Trophoblast cell (in vitro differentiated cells and primary cell): ENCODE measurements at regions not wholly inside any gene's neighbourhood (a gene's known extent, or its start where the extent isn't known, plus 50 kb on each side); places are given as distances from the start of the nearest gene placed in this dataset.
A peak's percentile ranks its signal among the peaks of the same experiment; 100 is the strongest.

Source experiments
- DNase-seq, 2 donors: peaks; one replicate each; pipeline ENCODE4 v3.0.0-alpha.2; 2016
- H2AFZ ChIP-seq: 2 replicates; pipeline ENCODE4 v1.6.1; 2013; ENCODE audit warnings: low read length, moderate library complexity, mild to moderate bottlenecking; ENCODE audit not compliant: insufficient read depth, poor library complexity
- H2AK5ac ChIP-seq: 2 replicates; pipeline ENCODE4 v1.6.1; 2013; ENCODE audit warnings: mild to moderate bottlenecking, low read length
- H2BK120ac ChIP-seq: 2 replicates; pipeline ENCODE4 v1.6.1; 2013; ENCODE audit warnings: low read length, mild to moderate bottlenecking, moderate library complexity; ENCODE audit not compliant: insufficient read depth, poor library complexity
- H2BK12ac ChIP-seq: 2 replicates; pipeline ENCODE4 v1.6.1; 2013; ENCODE audit warnings: mild to moderate bottlenecking, low read length, moderate library complexity
- H2BK5ac ChIP-seq: 2 replicates; pipeline ENCODE4 v1.6.1; 2013; ENCODE audit warnings: low read length, low read depth, moderate library complexity, mild to moderate bottlenecking; ENCODE audit not compliant: poor library complexity
- H3K14ac ChIP-seq: 2 replicates; pipeline ENCODE4 v1.6.1; 2013; ENCODE audit warnings: mild to moderate bottlenecking, low read length
- H3K18ac ChIP-seq: 2 replicates; pipeline ENCODE4 v1.6.1; 2013; ENCODE audit warnings: mild to moderate bottlenecking, low read length
- H3K23ac ChIP-seq: 2 replicates; pipeline ENCODE4 v1.6.1; 2013; ENCODE audit warnings: low read length
- H3K27ac ChIP-seq: 2 replicates; pipeline ENCODE4 v1.5.1; 2013; ENCODE audit warnings: low read depth, mild to moderate bottlenecking, inconsistent platforms, low read length, moderate library complexity
- H3K27me3 ChIP-seq: 2 replicates; pipeline ENCODE4 v1.6.1; 2013; ENCODE audit warnings: inconsistent platforms, mild to moderate bottlenecking, low read length, moderate library complexity; ENCODE audit not compliant: insufficient read depth
- H3K36me3 ChIP-seq, 2 experiments: 1 replicate in 1 of 2; 2 replicates in 1 of 2; pipeline ENCODE4 v1.6.1; 2013; ENCODE audit warnings: low read length in 2 of 2, mild to moderate bottlenecking in 2 of 2, moderate library complexity in 1 of 2; ENCODE audit not compliant: insufficient read depth in 2 of 2, control insufficient read depth in 1 of 2
- H3K4ac ChIP-seq: 2 replicates; pipeline ENCODE4 v1.6.1; 2013; ENCODE audit warnings: low read depth, mild to moderate bottlenecking, low read length, moderate library complexity
- H3K4me1 ChIP-seq, 2 experiments: 1 replicate in 1 of 2; 2 replicates in 1 of 2; pipeline ENCODE4 v1.6.1; 2013; ENCODE audit warnings: low read length in 2 of 2, mild to moderate bottlenecking in 2 of 2, moderate library complexity in 1 of 2; ENCODE audit not compliant: insufficient read depth in 2 of 2, control insufficient read depth in 1 of 2
- H3K4me2 ChIP-seq: 2 replicates; pipeline ENCODE4 v1.6.1; 2013; ENCODE audit warnings: inconsistent platforms, mild to moderate bottlenecking, low read length, moderate library complexity
- H3K4me3 ChIP-seq: 2 replicates; pipeline ENCODE4 v1.5.1; 2013; ENCODE audit warnings: mild to moderate bottlenecking, low read depth, low read length, inconsistent platforms
- H3K79me1 ChIP-seq: one replicate; pipeline ENCODE4 v1.6.1; 2013; ENCODE audit warnings: low read length
- H3K79me2 ChIP-seq: 2 replicates; pipeline ENCODE4 v1.6.1; 2013; ENCODE audit warnings: low read length, mild to moderate bottlenecking; ENCODE audit not compliant: control insufficient read depth, insufficient read depth, poor library complexity
- H3K9ac ChIP-seq: 2 replicates; pipeline ENCODE4 v1.6.1; 2013; ENCODE audit warnings: mild to moderate bottlenecking, low read length
- H3K9me3 ChIP-seq: 2 replicates; pipeline ENCODE4 v1.6.1; 2013; ENCODE audit warnings: low read depth, mild to moderate bottlenecking, control low read depth, inconsistent platforms, low read length; ENCODE audit not compliant: insufficient read depth
- H4K12ac ChIP-seq: 2 replicates; pipeline ENCODE4 v1.6.1; 2013; ENCODE audit warnings: low read depth, mild to moderate bottlenecking, low read length, moderate library complexity
- H4K8ac ChIP-seq: 2 replicates; pipeline ENCODE4 v1.6.1; 2013; ENCODE audit warnings: low read depth, mild to moderate bottlenecking, low read length, moderate library complexity
- H4K91ac ChIP-seq: one replicate; pipeline ENCODE4 v1.6.1; 2013; ENCODE audit warnings: low read depth, mild to moderate bottlenecking, low read length, moderate library complexity
- WGBS: extraction: QIAGEN DNeasy Blood & Tissue Kit; methylation state at CpG from one replicate; pipeline ENCODE4 v1.1.7; 2013; ENCODE audit warnings: missing lambda C conversion rate; ENCODE audit not compliant: insufficient read length, insufficient coverage; ENCODE audit errors: extremely low coverage; 5-methylcytosine and 5-hydroxymethylcytosine counted together

DNA sequence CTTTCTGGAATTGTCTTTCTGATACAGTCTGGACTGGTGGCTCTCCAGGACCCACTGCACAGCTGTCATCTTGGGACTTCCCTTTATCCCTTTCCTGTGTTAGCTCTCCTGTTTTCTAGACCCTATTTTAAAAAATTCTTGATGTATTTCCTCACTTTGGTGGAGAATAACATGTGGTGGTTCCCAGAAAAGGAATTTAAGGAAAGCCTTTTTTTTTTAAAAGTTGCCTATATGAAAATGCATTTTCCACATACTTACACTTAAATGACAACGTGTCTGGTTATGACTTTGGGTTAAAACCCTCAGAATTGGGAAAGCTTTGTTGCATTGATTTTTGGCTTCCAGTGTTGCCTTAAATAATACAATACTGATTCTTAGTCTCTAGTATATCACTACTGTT lies 400.7 kb downstream of the TMEM135 start:
- no CpG with 5 or more reads among the region's 1 CpG for WGBS
- H3K4me2 ChIP-seq = no peak overlapping the region
- no peak overlapping the region for H2AFZ ChIP-seq
- H4K12ac ChIP-seq = no peak overlapping the region
- H3K27me3 ChIP-seq = no peaks in the 10 kb centered on the region
- H3K14ac ChIP-seq = no peak overlapping the region
- H3K9ac ChIP-seq = no peak overlapping the region
- no peaks in the 10 kb centered on the region for H3K9me3 ChIP-seq
- H4K91ac ChIP-seq = no peak overlapping the region
- H4K8ac ChIP-seq = no peak overlapping the region
- no peaks in the 10 kb centered on the region for H3K4me1 ChIP-seq
- no peak overlapping the region for H2AK5ac ChIP-seq
- H3K27ac ChIP-seq = no peak overlapping the region
- no peak overlapping the region for H2BK12ac ChIP-seq
- H3K4ac ChIP-seq = no peak overlapping the region
- H3K36me3 ChIP-seq = no peaks in the 10 kb centered on the region
- H2BK120ac ChIP-seq = no peak overlapping the region
- H3K18ac ChIP-seq = no peak overlapping the region
- no peaks in the 10 kb centered on the region for H3K79me2 ChIP-seq
- H3K79me1 ChIP-seq = no peaks in the 10 kb centered on the region
- peak in 1 of 2 donors; percentile 52 for DNase-seq
- H3K4me3 ChIP-seq = no peak overlapping the region
- H2BK5ac ChIP-seq = no peak overlapping the region
- no peak overlapping the region for H3K23ac ChIP-seq

DNA sequence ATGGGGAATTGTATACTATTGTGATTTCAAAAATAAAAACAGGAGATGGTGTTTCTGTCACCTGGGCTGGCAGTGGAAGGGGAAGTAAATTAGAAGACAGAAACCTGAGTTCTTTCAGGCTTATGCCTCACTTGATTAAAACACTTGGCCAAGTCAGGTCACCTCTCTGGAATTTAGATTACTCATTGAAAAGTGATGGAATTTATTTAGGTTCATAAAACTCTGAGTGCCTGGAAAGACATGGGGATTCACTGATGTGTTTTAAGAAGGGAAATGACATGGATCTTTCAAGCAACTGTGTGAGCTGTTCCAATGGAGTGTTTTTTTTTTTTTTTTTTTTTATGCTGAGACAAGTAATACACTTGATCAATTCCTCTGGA lies 400.1 kb downstream of the TMEM135 start:
- Histone ChIP-seq H4K12ac (no peak overlapping the region), H3K27ac (no peak overlapping the region), H4K91ac (no peak overlapping the region)

DNA sequence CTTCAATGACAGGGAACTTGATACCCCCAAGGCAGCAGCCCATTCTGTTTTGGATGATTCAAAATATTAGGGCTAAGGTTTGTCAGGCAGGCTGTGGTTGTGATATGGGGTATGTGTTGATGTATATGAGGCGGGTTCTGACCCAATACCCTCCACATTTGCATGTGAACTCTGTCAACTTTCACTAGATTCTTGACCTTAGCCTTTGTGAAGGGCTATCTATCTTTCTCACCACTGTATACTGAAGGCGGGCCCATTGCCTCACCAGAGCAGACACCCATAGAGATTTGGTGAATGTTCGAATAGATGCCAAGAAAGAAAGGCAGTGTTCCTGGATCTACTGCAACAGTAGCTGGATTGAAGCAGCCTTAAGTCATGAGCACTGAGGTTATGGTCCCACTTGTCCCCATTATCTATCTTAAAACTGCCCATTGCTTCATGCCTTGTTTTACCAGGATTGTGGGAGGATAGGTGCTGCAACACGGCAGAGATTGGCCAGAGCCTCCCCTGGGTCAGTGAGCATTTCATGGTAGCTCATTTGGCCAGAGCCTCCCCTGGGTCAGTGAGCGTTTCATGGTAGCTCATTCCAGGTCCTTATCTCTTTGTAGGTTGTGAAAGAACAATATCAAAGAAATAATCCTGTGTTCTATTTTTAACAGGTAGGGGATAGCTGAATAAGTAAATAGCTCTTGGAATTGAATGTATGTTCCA lies 399.6 kb downstream of the TMEM135 start:
- Histone ChIP-seq H3K36me3 (no peaks in the 10 kb centered on the region), H3K4me3 (no peak overlapping the region), H3K4me1 (no peaks in the 10 kb centered on the region), H3K79me2 (no peaks in the 10 kb centered on the region), H3K79me1 (no peaks in the 10 kb centered on the region), H3K27me3 (no peaks in the 10 kb centered on the region), H2AK5ac (no peak overlapping the region), H4K91ac (no peak overlapping the region), H3K4ac (no peak overlapping the region), H3K27ac (no peak overlapping the region), H4K12ac (no peak overlapping the region), H3K4me2 (no peak overlapping the region), H2BK5ac (no peak overlapping the region), H3K14ac (no peak overlapping the region), H3K9me3 (no peaks in the 10 kb centered on the region), H3K9ac (no peak overlapping the region), H2BK120ac (no peak overlapping the region), H3K18ac (no peak overlapping the region), H2BK12ac (no peak overlapping the region), H4K8ac (no peak overlapping the region), H3K23ac (no peak overlapping the region), H2AFZ (no peak overlapping the region)
- WGBS = no CpG with 5 or more reads among the region's 5 CpGs
- DNase-seq = no peak

More for the DNA sequence above, 400.1 kb downstream of the TMEM135 start:
- no peak overlapping the region for H3K4me3 ChIP-seq
- peak in 1 of 2 donors; percentile 72 for DNase-seq
- H3K14ac ChIP-seq = no peak overlapping the region
- no peaks in the 10 kb centered on the region for H3K36me3 ChIP-seq
- H3K4me1 ChIP-seq = no peaks in the 10 kb centered on the region
- H2BK120ac ChIP-seq = no peak overlapping the region
- H3K4me2 ChIP-seq = no peak overlapping the region
- no peak overlapping the region for H3K23ac ChIP-seq
- no peaks in the 10 kb centered on the region for H3K79me2 ChIP-seq
- H3K79me1 ChIP-seq = no peaks in the 10 kb centered on the region
- no peak overlapping the region for H2BK12ac ChIP-seq
- no peaks in the 10 kb centered on the region for H3K9me3 ChIP-seq
- H4K8ac ChIP-seq = no peak overlapping the region
- H3K9ac ChIP-seq = no peak overlapping the region
- no peak overlapping the region for H2AFZ ChIP-seq
- H2AK5ac ChIP-seq = no peak overlapping the region
- no peaks in the 10 kb centered on the region for H3K27me3 ChIP-seq
- H3K18ac ChIP-seq = no peak overlapping the region
- H2BK5ac ChIP-seq = no peak overlapping the region
- no peak overlapping the region for H3K4ac ChIP-seq

DNA sequence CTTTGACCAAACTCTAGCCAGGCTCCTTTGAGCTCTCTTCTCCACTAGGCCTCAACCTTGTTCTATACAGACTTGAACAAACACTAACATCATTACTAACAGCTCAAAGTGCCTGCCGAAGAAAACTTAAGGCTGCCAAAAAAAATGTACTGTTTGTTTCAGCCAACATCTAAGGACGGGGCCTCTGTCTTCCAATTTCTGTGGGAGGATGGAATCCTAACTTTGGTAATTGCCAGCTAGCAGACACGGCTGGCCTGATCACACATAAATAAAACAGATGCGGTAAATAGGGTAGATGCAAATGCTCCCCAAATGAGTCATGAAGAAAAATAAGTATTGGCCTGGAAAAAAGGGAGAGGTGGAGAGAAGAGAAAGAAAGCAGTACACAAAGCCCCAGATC lies 394.3 kb downstream of the TMEM135 start:
- no CpG with 5 or more reads among the region's 4 CpGs for WGBS
- Histone ChIP-seq H4K8ac (no peak overlapping the region), H3K14ac (no peak overlapping the region), H3K4me2 (no peak overlapping the region), H4K91ac (no peak overlapping the region), H4K12ac (no peak overlapping the region), H2AK5ac (no peak overlapping the region), H3K79me1 (no peaks in the 10 kb centered on the region), H3K79me2 (no peaks in the 10 kb centered on the region), H2BK5ac (no peak overlapping the region), H2BK120ac (no peak overlapping the region), H2AFZ (no peak overlapping the region), H3K4me3 (no peak overlapping the region), H3K36me3 (no peaks in the 10 kb centered on the region), H3K9me3 (no peaks in the 10 kb centered on the region), H2BK12ac (no peak overlapping the region), H3K18ac (no peak overlapping the region), H3K27me3 (no peaks in the 10 kb centered on the region), H3K27ac (no peak overlapping the region), H3K23ac (no peak overlapping the region), H3K4ac (no peak overlapping the region), H3K9ac (no peak overlapping the region), H3K4me1 (peaks cover 3 to 4% of the 10 kb centered on the region in 2 experiments)
- no peak for DNase-seq
